Stimulated activated naive B cell treated with anti-CD40 and anti-IgM and Interleukin-4, amounts not matched to agents 10 μg/mL and 1 μg/mL and 100 μg/mL, for 72 hours (primary cell): ENCODE measurements at regions not wholly inside any gene's neighbourhood (a gene's known extent, or its start where the extent isn't known, plus 50 kb on each side); places are given as distances from the start of the nearest gene placed in this dataset.
A peak's percentile ranks its signal among the peaks of the same experiment; 100 is the strongest.
"Not testable (repeated sequence)": the region's sequence is repeated elsewhere in the genome, so short reads cannot be mapped to it uniquely, and the experiment has no call there.

Experiments
- ATAC-seq, 2 donors: fragments of 150-1000 bp; cut with Tn5 transposase; replicated peaks; 2 replicates each; pipeline ENCODE4 v1.10.0; 2021; ENCODE audit warnings: moderate library complexity in 1 of 2
- DNase-seq: peaks from one replicate; pipeline ENCODE4 v3.0.0; 2021
- H3K27ac Mint-ChIP-seq: one replicate; pipeline ENCODE4 v1.8.0; 2022; ENCODE audit warnings: mild to moderate bottlenecking, mixed read lengths
- H3K27me3 Mint-ChIP-seq, 2 donors: one replicate each; pipeline ENCODE4 v1.8.0; 2022; ENCODE audit warnings: mixed read lengths in 2 of 2
- H3K36me3 Mint-ChIP-seq, 2 donors: one replicate each; pipeline ENCODE4 v1.8.0; 2022; ENCODE audit warnings: mixed read lengths in 2 of 2, mild to moderate bottlenecking in 1 of 2
- H3K4me1 Mint-ChIP-seq, 2 donors: one replicate each; pipeline ENCODE4 v1.8.0; 2022; ENCODE audit warnings: mixed read lengths in 2 of 2, mild to moderate bottlenecking in 1 of 2
- H3K4me3 Mint-ChIP-seq, 2 donors: one replicate each; pipeline ENCODE4 v1.8.0; 2022; ENCODE audit warnings: mild to moderate bottlenecking in 2 of 2, mixed read lengths in 2 of 2, moderate library complexity in 1 of 2
- H3K9me3 Mint-ChIP-seq, 2 donors: one replicate each; pipeline ENCODE4 v1.8.0; 2022; ENCODE audit warnings: mixed read lengths in 2 of 2, mild to moderate bottlenecking in 1 of 2

- DNase-seq (no peak), ATAC-seq (no peak)
- H3K4me3 Mint-ChIP-seq, result no peak overlapping the region
- no peaks in the 10 kb centered on the region for H3K27me3 Mint-ChIP-seq
- peaks cover 4 to 9% of the 10 kb centered on the region in 2 donors for H3K9me3 Mint-ChIP-seq
- H3K36me3 Mint-ChIP-seq, result no peaks in the 10 kb centered on the region
- no peaks in the 10 kb centered on the region for H3K4me1 Mint-ChIP-seq
- no peak overlapping the region for H3K27ac Mint-ChIP-seq
Observed at GRCh38 chr5:2163940-2164490, 281.3 kb upstream of the IRX4 start.

- peaks cover 4 to 9% of the 10 kb centered on the region in 2 donors for H3K9me3 Mint-ChIP-seq
- H3K36me3 Mint-ChIP-seq, result no peaks in the 10 kb centered on the region
- H3K27me3 Mint-ChIP-seq, result no peaks in the 10 kb centered on the region
- DNase-seq (no peak), ATAC-seq (no peak)
- no peak overlapping the region for H3K27ac Mint-ChIP-seq
- H3K4me1 Mint-ChIP-seq, result no peaks in the 10 kb centered on the region
- no peak overlapping the region for H3K4me3 Mint-ChIP-seq
Observed at GRCh38 chr5:2163060-2163856, 280.5 kb upstream of the IRX4 start.

GRCh38 chr5:2160811-2161210 lies 278.1 kb upstream of the IRX4 start:
- Mint-ChIP-seq H3K4me3 (no peak overlapping the region), H3K9me3 (peaks cover 9 to 11% of the 10 kb centered on the region in 2 donors), H3K27me3 (no peaks in the 10 kb centered on the region), H3K27ac (no peak overlapping the region), H3K36me3 (no peaks in the 10 kb centered on the region), H3K4me1 (no peaks in the 10 kb centered on the region)
- DNase-seq (no peak), ATAC-seq (no peak)

GRCh38 chr5:2158767-2159166 lies 276.0 kb upstream of the IRX4 start:
- no peaks in the 10 kb centered on the region for H3K36me3 Mint-ChIP-seq
- H3K4me1 Mint-ChIP-seq, result no peaks in the 10 kb centered on the region
- no peak overlapping the region for H3K4me3 Mint-ChIP-seq
- no peaks in the 10 kb centered on the region for H3K27me3 Mint-ChIP-seq
- H3K27ac Mint-ChIP-seq, result no peak overlapping the region
- ATAC-seq, result no peak
- no peak for DNase-seq
- H3K9me3 Mint-ChIP-seq, result peaks cover 9 to 11% of the 10 kb centered on the region in 2 donors

GRCh38 chr5:2158109-2158508 lies 275.4 kb upstream of the IRX4 start:
- Mint-ChIP-seq H3K27me3 (no peaks in the 10 kb centered on the region), H3K9me3 (peaks cover 9 to 11% of the 10 kb centered on the region in 2 donors), H3K36me3 (no peaks in the 10 kb centered on the region), H3K4me1 (no peaks in the 10 kb centered on the region), H3K4me3 (no peak overlapping the region), H3K27ac (no peak overlapping the region)
- no peak for ATAC-seq
- no peak for DNase-seq

- H3K27me3 Mint-ChIP-seq, result no peaks in the 10 kb centered on the region
- ATAC-seq (no peak), DNase-seq (no peak)
- no peaks in the 10 kb centered on the region for H3K36me3 Mint-ChIP-seq
- H3K27ac Mint-ChIP-seq, result no peak overlapping the region
- no peaks in the 10 kb centered on the region for H3K4me1 Mint-ChIP-seq
- H3K4me3 Mint-ChIP-seq, result no peak overlapping the region
- H3K9me3 Mint-ChIP-seq, result peaks cover 9 to 11% of the 10 kb centered on the region in 2 donors
Observed at GRCh38 chr5:2157372-2157771, 274.6 kb upstream of the IRX4 start.

- no peak overlapping the region for H3K4me3 Mint-ChIP-seq
- H3K27ac Mint-ChIP-seq, result no peak overlapping the region
- DNase-seq, result no peak
- peaks cover 10 to 12% of the 10 kb centered on the region in 2 donors for H3K9me3 Mint-ChIP-seq
- no peaks in the 10 kb centered on the region for H3K36me3 Mint-ChIP-seq
- no peaks in the 10 kb centered on the region for H3K4me1 Mint-ChIP-seq
- H3K27me3 Mint-ChIP-seq, result peaks cover 0 to 1% of the 10 kb centered on the region in 2 donors
- ATAC-seq, result no peak
Observed at GRCh38 chr5:2156358-2157059, 273.8 kb upstream of the IRX4 start.

- no peak overlapping the region for H3K27ac Mint-ChIP-seq
- H3K4me1 Mint-ChIP-seq, result no peaks in the 10 kb centered on the region
- H3K36me3 Mint-ChIP-seq, result no peaks in the 10 kb centered on the region
- peaks cover 0 to 5% of the 10 kb centered on the region in 2 donors for H3K27me3 Mint-ChIP-seq
- DNase-seq, result no peak
- no peak for ATAC-seq
- no peak overlapping the region for H3K4me3 Mint-ChIP-seq
- H3K9me3 Mint-ChIP-seq, result peaks cover 9 to 11% of the 10 kb centered on the region in 2 donors
Observed at GRCh38 chr5:2155556-2155955, 272.8 kb upstream of the IRX4 start.

- H3K27me3 Mint-ChIP-seq, result peaks cover 0 to 5% of the 10 kb centered on the region in 2 donors
- ATAC-seq (no peak), DNase-seq (no peak)
- no peaks in the 10 kb centered on the region for H3K4me1 Mint-ChIP-seq
- no peak overlapping the region for H3K4me3 Mint-ChIP-seq
- H3K36me3 Mint-ChIP-seq, result no peaks in the 10 kb centered on the region
- peaks cover 9% of the 10 kb centered on the region in 2 donors for H3K9me3 Mint-ChIP-seq
- H3K27ac Mint-ChIP-seq, result no peak overlapping the region
Observed at GRCh38 chr5:2153802-2154201, 271.1 kb upstream of the IRX4 start.

- DNase-seq, result no peak
- Mint-ChIP-seq H3K4me1 (no peaks in the 10 kb centered on the region), H3K27me3 (peaks cover 0 to 5% of the 10 kb centered on the region in 2 donors), H3K36me3 (no peaks in the 10 kb centered on the region), H3K4me3 (no peak overlapping the region), H3K27ac (no peak overlapping the region), H3K9me3 (peaks cover 9% of the 10 kb centered on the region in 2 donors)
- ATAC-seq, result no peak
Observed at GRCh38 chr5:2153350-2153749, 270.6 kb upstream of the IRX4 start.

GRCh38 chr5:2151301-2151888 lies 268.7 kb upstream of the IRX4 start:
- H3K27ac Mint-ChIP-seq, H3K4me3 Mint-ChIP-seq, H3K36me3 Mint-ChIP-seq, H3K9me3 Mint-ChIP-seq, ATAC-seq, DNase-seq, H3K4me1 Mint-ChIP-seq, H3K27me3 Mint-ChIP-seq: not testable (repeated sequence)

GRCh38 chr5:2149195-2149539 lies 266.4 kb upstream of the IRX4 start:
- no peaks in the 10 kb centered on the region for H3K4me1 Mint-ChIP-seq
- ATAC-seq (peak; percentile 41 to 45), DNase-seq (no peak)
- H3K4me3 Mint-ChIP-seq, result no peak overlapping the region
- H3K36me3 Mint-ChIP-seq, result no peaks in the 10 kb centered on the region
- H3K27ac Mint-ChIP-seq, result no peak overlapping the region
- H3K9me3 Mint-ChIP-seq, result peaks cover 4 to 9% of the 10 kb centered on the region in 2 donors
- peaks cover 0 to 5% of the 10 kb centered on the region in 2 donors for H3K27me3 Mint-ChIP-seq

- ATAC-seq (no peak), DNase-seq (no peak)
- Mint-ChIP-seq H3K4me1 (no peaks in the 10 kb centered on the region), H3K27ac (no peak overlapping the region), H3K9me3 (peaks cover 4 to 9% of the 10 kb centered on the region in 2 donors), H3K4me3 (no peak overlapping the region), H3K27me3 (peaks cover 0 to 5% of the 10 kb centered on the region in 2 donors), H3K36me3 (no peaks in the 10 kb centered on the region)
Observed at GRCh38 chr5:2148312-2149194, 265.8 kb upstream of the IRX4 start.
